Umbilical cord (tissue), 1 donor: ENCODE measurements at regions not wholly inside any gene's neighbourhood (a gene's known extent, or its start where the extent isn't known, plus 50 kb on each side); places are given as distances from the start of the nearest gene placed in this dataset.
A peak's percentile ranks its signal among the peaks of the same experiment; 100 is the strongest.

Experiments used
- DNase-seq: peaks from one replicate; pipeline ENCODE4 v3.0.0-alpha.2; 2015; ENCODE audit warnings: low spot score

DNA sequence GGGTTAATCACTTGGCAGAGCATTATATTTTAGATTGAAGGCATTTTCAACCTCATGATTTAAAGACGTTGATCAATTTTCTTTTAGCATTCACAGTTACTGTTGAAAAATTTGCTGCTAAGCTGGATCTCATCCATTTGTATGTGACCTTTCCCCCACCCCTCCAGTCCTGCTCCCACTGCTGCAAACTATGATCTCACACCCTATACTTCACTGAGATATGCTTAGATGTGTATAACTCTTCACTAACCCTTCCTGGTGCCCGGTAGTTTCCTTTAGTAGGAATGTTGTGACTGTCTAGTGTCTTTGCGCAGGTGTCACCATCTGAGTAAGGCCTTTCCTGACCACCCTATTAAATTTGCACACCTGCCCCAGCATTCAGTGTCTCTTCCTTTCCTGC, 67.0 kb upstream of the C1orf21 start:
- no peak for DNase-seq

DNA sequence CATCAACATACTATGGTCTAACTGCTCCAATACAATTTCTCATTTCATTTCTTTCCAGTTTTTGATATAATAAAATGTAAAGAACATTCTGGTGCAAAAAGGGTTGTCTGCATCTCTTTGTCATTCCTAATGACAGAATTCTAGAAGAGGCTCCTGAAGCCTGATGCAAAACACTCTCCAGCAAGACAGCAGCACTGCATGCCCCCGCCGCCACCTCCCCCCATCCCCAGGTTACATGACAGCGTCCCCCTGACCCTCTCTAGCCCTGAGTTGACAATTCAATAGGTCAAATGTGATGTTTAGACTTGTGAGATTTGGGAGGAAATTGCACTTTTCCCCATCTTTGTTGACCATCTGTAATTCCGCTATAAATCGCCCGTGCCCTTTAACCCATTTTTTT, 64.6 kb upstream of the C1orf21 start:
- DNase-seq: no peak

DNA sequence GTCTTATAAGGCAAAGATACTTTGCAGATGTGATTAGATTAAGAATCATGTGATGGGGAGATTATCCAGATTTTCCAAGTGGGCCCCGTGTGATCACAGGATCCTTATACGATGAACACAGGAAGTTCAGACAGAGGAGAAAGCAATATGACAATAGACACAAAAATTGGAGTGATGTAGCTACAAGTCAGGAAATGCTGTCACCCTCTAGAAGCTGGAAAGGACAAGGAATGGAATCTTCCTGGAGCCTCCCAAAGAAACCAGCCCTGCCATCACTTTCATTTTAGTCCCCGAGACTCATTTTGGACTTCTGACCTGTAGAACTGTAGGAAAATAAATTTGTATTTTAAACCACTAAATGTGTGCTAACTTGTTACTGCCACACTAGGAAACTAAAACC, 61.9 kb upstream of the C1orf21 start:
- DNase-seq: no peak

DNA sequence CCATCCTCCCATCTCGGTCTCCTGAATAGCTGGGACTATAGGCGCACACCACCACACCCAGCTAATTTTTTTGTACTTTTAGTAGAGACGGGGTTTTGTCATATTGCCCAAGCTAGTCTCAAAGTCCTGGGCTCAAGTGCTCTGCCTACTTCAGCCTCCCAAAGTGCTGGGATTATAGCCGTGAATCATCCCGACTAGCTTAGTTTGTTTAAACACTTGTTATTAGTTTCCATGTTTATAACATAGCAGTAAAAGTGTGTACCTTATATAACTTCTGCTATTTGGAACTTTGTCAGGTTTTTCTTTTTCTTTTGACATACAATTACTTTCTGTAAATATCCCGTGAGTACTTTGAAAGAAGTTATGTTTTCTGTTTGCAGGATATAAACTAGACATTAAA, 60.6 kb upstream of the C1orf21 start:
- no peak for DNase-seq

DNA sequence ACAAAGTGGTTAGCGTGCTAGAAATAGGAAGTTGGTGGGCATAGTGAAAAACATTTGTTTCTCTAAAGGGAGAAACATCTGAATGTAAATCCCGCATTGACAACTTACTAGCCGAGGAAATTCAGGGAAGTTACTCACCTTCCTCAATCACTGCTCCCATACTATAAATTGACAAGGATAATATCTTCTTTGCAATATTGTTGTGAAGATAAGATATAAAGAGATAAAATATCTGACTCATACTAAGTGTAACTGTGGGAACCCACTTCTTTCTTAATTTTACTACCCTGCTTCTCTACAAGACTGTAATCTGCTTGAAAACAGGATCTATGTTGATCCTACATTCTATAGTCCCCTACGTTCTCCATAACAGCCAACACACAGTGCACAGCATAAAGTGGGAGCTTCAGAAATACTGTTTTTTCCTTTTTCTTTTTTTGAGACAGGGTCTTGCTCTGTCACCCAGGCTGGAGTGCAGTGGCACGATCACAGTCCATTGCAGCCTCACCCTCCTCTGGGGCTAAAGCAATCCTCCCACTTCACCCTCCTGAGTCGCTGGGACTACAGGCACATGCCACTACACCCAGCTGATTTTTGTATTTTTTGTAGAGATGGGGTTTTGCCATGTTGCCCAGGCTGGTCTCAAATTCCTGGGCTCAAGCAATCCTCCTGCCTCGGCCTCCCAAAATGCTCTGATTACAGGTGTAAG, 57.4 kb upstream of the C1orf21 start:
- no peak for DNase-seq

DNA sequence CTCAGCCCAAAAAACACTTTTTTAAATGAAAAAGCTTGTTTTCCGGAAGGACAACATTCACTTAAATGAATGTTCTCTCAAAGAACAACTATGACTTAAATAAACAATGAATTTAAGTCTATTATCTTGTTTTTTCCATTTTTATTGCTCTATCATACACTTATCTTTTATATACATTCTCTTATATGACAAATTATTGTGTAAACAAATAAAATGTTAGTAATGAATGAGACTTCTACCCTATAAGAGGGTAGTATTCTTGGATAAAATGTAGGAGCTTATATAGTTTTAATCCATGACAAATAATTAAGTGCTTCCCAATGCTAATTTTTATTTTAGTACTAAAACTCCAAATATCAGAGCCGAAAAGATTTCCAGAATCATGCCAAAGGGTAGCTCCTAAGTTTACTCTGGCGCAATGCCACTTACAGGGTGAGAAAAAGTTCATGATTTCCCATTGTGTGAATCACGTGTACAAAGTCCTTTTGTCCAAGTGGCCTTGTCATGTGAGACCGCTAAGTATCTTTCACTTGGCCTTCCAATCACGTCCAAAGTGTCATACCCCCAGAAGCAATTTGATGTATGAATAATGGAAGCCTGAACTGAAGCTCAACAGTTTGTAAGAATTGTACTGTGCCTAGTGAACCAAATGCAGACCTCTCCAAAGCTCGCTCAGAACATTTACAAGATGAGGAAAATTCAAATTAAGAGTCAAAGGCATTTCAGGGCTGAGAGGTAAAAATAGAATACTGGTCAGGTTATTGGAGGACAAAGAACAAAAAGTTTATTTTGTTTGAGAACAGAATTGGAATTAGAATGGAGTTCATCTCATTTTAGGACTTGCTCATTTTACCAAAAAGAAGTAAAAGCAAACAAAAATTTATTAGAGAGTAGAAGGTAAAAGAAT, 56.6 kb upstream of the C1orf21 start:
- DNase-seq: peak; percentile 18

DNA sequence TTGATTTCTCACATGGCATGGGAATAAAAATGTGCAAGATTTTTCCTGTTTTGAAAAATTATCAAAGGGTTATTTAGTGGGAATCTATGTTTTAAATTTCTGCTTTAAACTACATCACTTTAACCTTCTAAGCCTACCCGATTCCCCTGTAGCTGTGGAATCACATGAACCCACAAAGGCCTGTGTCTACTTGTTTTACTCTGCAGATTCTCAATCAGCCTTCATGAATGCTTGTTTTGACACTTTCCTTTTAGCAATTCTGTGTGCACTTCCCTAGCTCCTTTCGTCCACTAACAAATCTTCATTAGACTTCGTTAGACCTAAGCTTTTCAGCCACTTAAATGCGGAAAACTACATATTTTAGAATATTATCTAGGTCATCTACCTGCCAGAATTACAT, 56.0 kb upstream of the C1orf21 start:
- DNase-seq: peak; percentile 63
